ENCODE measurements at regions not wholly inside any gene's neighbourhood (a gene's known extent, or its start where the extent isn't known, plus 50 kb on each side); places are given as distances from the start of the nearest gene placed in this dataset.
A peak's percentile ranks its signal among the peaks of the same experiment; 100 is the strongest.
"Not testable (repeated sequence)": the region's sequence is repeated elsewhere in the genome, so short reads cannot be mapped to it uniquely, and the experiment has no call there.

GRCh38 chr12:95358111-95359083 is 115.6 kb upstream of the METAP2 start:
- intact Hi-C loops (cut with DNase I): no loop called here
- no peak for DNase-seq

GRCh38 chr12:95365912-95366311 is 108.0 kb upstream of the METAP2 start:
- intact Hi-C loops (cut with DNase I): no loop called here

GRCh38 chr12:95368931-95369330 is 105.0 kb upstream of the METAP2 start:
- intact Hi-C loops (cut with DNase I): no loop called here

More at GRCh38 chr12:95365912-95366311, 108.0 kb upstream of the METAP2 start:
- DNase-seq: no peak

GRCh38 chr12:95371571-95371970 is 102.4 kb upstream of the METAP2 start:
- intact Hi-C loops (cut with DNase I): no loop called here
- no peak for DNase-seq

More at GRCh38 chr12:95368931-95369330, 105.0 kb upstream of the METAP2 start:
- no peak for DNase-seq

- DNase-seq; intact Hi-C loops (cut with DNase I): not testable (repeated sequence)
These were observed 94.5 kb upstream of the METAP2 start for GRCh38 chr12:95379481-95379880.

GRCh38 chr12:95380334-95380733 is 93.6 kb upstream of the METAP2 start:
- DNase-seq; intact Hi-C loops (cut with DNase I): not testable (repeated sequence)

GRCh38 chr12:95380997-95381786 is 92.8 kb upstream of the METAP2 start:
- no peak for DNase-seq

GRCh38 chr12:95383920-95384319 is 90.0 kb upstream of the METAP2 start:
- intact Hi-C loops (cut with DNase I): not testable (repeated sequence)
- peak in 1 of 10 donors; percentile 9 for DNase-seq

More at GRCh38 chr12:95380997-95381786, 92.8 kb upstream of the METAP2 start:
- intact Hi-C loops (cut with DNase I): no loop called here

- no peak for DNase-seq
- intact Hi-C loops (cut with DNase I): no loop called here
These were observed 89.2 kb upstream of the METAP2 start for GRCh38 chr12:95384785-95385184.

- intact Hi-C loops (cut with DNase I): no loop called here
- DNase-seq: peak in 2 of 10 donors; percentile 9 to 11
These were observed 88.5 kb upstream of the METAP2 start for GRCh38 chr12:95385246-95386035.

GRCh38 chr12:95386051-95386450 is 87.9 kb upstream of the METAP2 start:
- intact Hi-C loops (cut with DNase I): no loop called here
- no peak for DNase-seq

GRCh38 chr12:95388260-95388659 is 85.7 kb upstream of the METAP2 start:
- intact Hi-C loops (cut with DNase I); DNase-seq: not testable (repeated sequence)

- no peak for DNase-seq
- intact Hi-C loops (cut with DNase I): no loop called here
These were observed 83.8 kb upstream of the METAP2 start for GRCh38 chr12:95390192-95390591.

- intact Hi-C loops (cut with DNase I): no loop called here
- no peak for DNase-seq
These were observed 83.0 kb upstream of the METAP2 start for GRCh38 chr12:95390932-95391331.

- intact Hi-C loops (cut with DNase I): no loop called here
These were observed 80.7 kb upstream of the METAP2 start for GRCh38 chr12:95393191-95393790.

GRCh38 chr12:95395696-95396095 is 78.3 kb upstream of the METAP2 start:
- no peak for DNase-seq
- intact Hi-C loops (cut with DNase I): no loop called here

More at GRCh38 chr12:95393191-95393790, 80.7 kb upstream of the METAP2 start:
- DNase-seq: no peak

GRCh38 chr12:95396849-95397468 is 77.0 kb upstream of the METAP2 start:
- intact Hi-C loops (cut with DNase I): no loop called here
- DNase-seq: no peak

- intact Hi-C loops (cut with DNase I): no loop called here
These were observed 76.4 kb upstream of the METAP2 start for GRCh38 chr12:95397571-95397970.

GRCh38 chr12:95402096-95402495 is 71.9 kb upstream of the METAP2 start:
- intact Hi-C loops (cut with DNase I): no loop called here
- DNase-seq: no peak

More at GRCh38 chr12:95397571-95397970, 76.4 kb upstream of the METAP2 start:
- no peak for DNase-seq
